ENCODE measurements at regions not wholly inside any gene's neighbourhood (a gene's known extent, or its start where the extent isn't known, plus 50 kb on each side); places are given as distances from the start of the nearest gene placed in this dataset.

GRCh38 chr10:107554333-107554732, 389.8 kb upstream of the SORCS1 start:
- no peak for DNase-seq (ENCODE audit: extremely low spot score)
- TF ChIP-seq POLR2A (IDR thresholded peaks at IDR 0.05; ENCODE audit: low read depth) = no peak
- TF ChIP-seq, protein P1, sequence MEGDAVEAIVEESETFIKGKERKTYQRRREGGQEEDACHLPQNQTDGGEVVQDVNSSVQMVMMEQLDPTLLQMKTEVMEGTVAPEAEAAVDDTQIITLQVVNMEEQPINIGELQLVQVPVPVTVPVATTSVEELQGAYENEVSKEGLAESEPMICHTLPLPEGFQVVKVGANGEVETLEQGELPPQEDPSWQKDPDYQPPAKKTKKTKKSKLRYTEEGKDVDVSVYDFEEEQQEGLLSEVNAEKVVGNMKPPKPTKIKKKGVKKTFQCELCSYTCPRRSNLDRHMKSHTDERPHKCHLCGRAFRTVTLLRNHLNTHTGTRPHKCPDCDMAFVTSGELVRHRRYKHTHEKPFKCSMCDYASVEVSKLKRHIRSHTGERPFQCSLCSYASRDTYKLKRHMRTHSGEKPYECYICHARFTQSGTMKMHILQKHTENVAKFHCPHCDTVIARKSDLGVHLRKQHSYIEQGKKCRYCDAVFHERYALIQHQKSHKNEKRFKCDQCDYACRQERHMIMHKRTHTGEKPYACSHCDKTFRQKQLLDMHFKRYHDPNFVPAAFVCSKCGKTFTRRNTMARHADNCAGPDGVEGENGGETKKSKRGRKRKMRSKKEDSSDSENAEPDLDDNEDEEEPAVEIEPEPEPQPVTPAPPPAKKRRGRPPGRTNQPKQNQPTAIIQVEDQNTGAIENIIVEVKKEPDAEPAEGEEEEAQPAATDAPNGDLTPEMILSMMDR (IDR thresholded peaks at IDR 0.05) = no peak
- TF ChIP-seq POLR2AphosphoS5 (IDR thresholded peaks at IDR 0.05) = no peak
- TF ChIP-seq EP300 (IDR thresholded peaks at IDR 0.05) = no peak
- peaks cover 0 to 5% (median 0%) of the 10 kb centered on the region in 4 donors for H3K9me3 ChIP-seq
- no peaks in the 10 kb centered on the region for H3K36me3 ChIP-seq
- intact Hi-C loops (cut with DNase I) = no loop called here
- 41% methylated on average over 1 of the region's 1 CpG for WGBS
- H3K27me3 ChIP-seq = no peaks in the 10 kb centered on the region
- no peak overlapping the region for H3K4me3 ChIP-seq
- no peak overlapping the region for H3K27ac ChIP-seq (replicated peaks in 1 of 4)
- H3K4me1 ChIP-seq = peaks cover 0 to 4% (median 0%) of the 10 kb centered on the region in 4 donors

DNA sequence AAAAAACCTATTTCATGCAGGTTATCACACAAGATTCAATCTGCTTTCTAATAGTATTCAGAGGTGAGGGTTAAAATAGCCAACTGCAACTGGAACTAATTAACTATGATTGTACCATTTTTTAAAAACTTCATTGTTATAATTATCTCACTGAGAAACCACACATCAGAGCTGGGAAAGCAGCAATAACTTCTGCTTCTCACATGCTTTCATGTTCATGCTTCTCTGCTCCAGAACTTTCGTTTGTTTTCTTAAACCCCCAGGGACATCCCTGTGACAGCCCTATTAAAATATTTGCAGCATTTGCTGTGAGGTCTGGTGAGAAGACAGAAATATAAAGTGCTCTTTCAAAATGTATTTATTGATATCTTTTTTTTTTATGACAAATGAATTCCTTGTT, 389.0 kb upstream of the SORCS1 start:
- WGBS = 12% methylated on average over 1 of the region's 1 CpG
- H3K4me3 ChIP-seq = no peak overlapping the region
- H3K36me3 ChIP-seq = no peaks in the 10 kb centered on the region
- TF ChIP-seq POLR2A (IDR thresholded peaks at IDR 0.05; ENCODE audit: low read depth) = no peak
- no peak for TF ChIP-seq POLR2AphosphoS5 (IDR thresholded peaks at IDR 0.05)
- TF ChIP-seq, protein P1 (IDR thresholded peaks at IDR 0.05) = no peak
- TF ChIP-seq EP300 (IDR thresholded peaks at IDR 0.05) = no peak
- no peak for DNase-seq (ENCODE audit: extremely low spot score)
- no peak overlapping the region for H3K27ac ChIP-seq (replicated peaks in 1 of 4)
- H3K4me1 ChIP-seq = peaks cover 0 to 4% (median 0%) of the 10 kb centered on the region in 4 donors
- intact Hi-C loops (cut with DNase I) = no loop called here
- no peaks in the 10 kb centered on the region for H3K27me3 ChIP-seq
- peaks cover 0 to 5% (median 0%) of the 10 kb centered on the region in 4 donors for H3K9me3 ChIP-seq

DNA sequence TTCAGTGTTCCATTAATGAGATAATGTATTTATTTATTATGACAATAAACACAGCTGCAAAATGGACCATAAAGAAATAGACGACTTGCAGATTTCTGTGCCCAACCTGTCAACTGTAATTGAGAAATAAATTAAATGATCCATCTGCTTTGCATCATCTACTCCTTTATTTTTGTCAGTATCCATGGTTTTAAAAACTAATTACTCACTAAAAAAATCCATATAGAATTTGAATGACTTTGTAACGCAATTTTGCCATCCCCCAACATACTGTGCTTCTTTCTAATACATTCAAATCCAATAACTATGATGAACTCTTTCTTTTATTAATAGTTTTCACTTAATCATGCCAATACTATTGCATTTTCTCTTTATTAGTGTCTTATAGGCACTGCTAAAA, 388.5 kb upstream of the SORCS1 start:
- H3K27ac ChIP-seq (replicated peaks in 1 of 4) = no peak overlapping the region
- DNase-seq (ENCODE audit: extremely low spot score) = no peak
- TF ChIP-seq, protein P1 (IDR thresholded peaks at IDR 0.05) = no peak
- TF ChIP-seq EP300 (IDR thresholded peaks at IDR 0.05) (no peak), POLR2A (IDR thresholded peaks at IDR 0.05; ENCODE audit: low read depth) (no peak)
- WGBS = 41% methylated on average over 2 of the region's 2 CpGs
- H3K4me1 ChIP-seq = peaks cover 0 to 4% (median 0%) of the 10 kb centered on the region in 4 donors
- H3K4me3 ChIP-seq = no peak overlapping the region
- H3K27me3 ChIP-seq = no peaks in the 10 kb centered on the region
- intact Hi-C loops (cut with DNase I) = no loop called here
- H3K9me3 ChIP-seq = peaks cover 0 to 5% (median 0%) of the 10 kb centered on the region in 4 donors
- no peaks in the 10 kb centered on the region for H3K36me3 ChIP-seq

GRCh38 chr10:107548301-107548700, 383.8 kb upstream of the SORCS1 start:
- Histone ChIP-seq H3K4me1 (peaks cover 0 to under 1% (median 0%) of the 10 kb centered on the region in 4 donors), H3K4me3 (no peak overlapping the region), H3K36me3 (no peaks in the 10 kb centered on the region), H3K27ac (replicated peaks in 1 of 4) (no peak overlapping the region), H3K9me3 (peaks cover 0 to 5% (median 0%) of the 10 kb centered on the region in 4 donors), H3K27me3 (peaks cover 0 to 12% (median 0%) of the 10 kb centered on the region in 4 donors)
- WGBS = 62% methylated on average over 4 of the region's 4 CpGs
- DNase-seq (ENCODE audit: extremely low spot score) = no peak
- intact Hi-C loops (cut with DNase I) = no loop called here
- no peak for TF ChIP-seq EP300 (IDR thresholded peaks at IDR 0.05)
- no peak for TF ChIP-seq POLR2AphosphoS5 (IDR thresholded peaks at IDR 0.05)
- no peak for TF ChIP-seq POLR2A (IDR thresholded peaks at IDR 0.05; ENCODE audit: low read depth)
- TF ChIP-seq, protein P1 (IDR thresholded peaks at IDR 0.05) = no peak

GRCh38 chr10:107546986-107547385, 382.5 kb upstream of the SORCS1 start:
- no peaks in the 10 kb centered on the region for H3K36me3 ChIP-seq
- WGBS = 80% methylated on average over 5 of the region's 5 CpGs
- intact Hi-C loops (cut with DNase I) = no loop called here
- H3K27ac ChIP-seq (replicated peaks in 1 of 4) = no peak overlapping the region
- DNase-seq (ENCODE audit: extremely low spot score) = no peak
- H3K4me3 ChIP-seq = no peak overlapping the region
- H3K4me1 ChIP-seq = no peaks in the 10 kb centered on the region
- peaks cover 0 to 12% (median 0%) of the 10 kb centered on the region in 4 donors for H3K27me3 ChIP-seq
- peaks cover 0 to 5% (median 0%) of the 10 kb centered on the region in 4 donors for H3K9me3 ChIP-seq
- TF ChIP-seq EP300 (IDR thresholded peaks at IDR 0.05) (no peak), POLR2AphosphoS5 (IDR thresholded peaks at IDR 0.05) (no peak), POLR2A (IDR thresholded peaks at IDR 0.05; ENCODE audit: low read depth) (no peak)
- TF ChIP-seq, protein P1 (IDR thresholded peaks at IDR 0.05) = no peak
